ENCODE measurements at regions not wholly inside any gene's neighbourhood (a gene's known extent, or its start where the extent isn't known, plus 50 kb on each side); places are given as distances from the start of the nearest gene placed in this dataset.

- no peak for TF ChIP-seq CTCF (IDR thresholded peaks at IDR 0.05)
- no peak for TF ChIP-seq POLR2A (IDR thresholded peaks at IDR 0.05; ENCODE audit: low read depth)
Measured at GRCh38 chr7:123346766-123347165, 147.0 kb upstream of the SLC13A1 start.

All from esophagus muscularis mucosa (tissue), 3 donors.